ENCODE measurements at regions not wholly inside any gene's neighbourhood (a gene's known extent, or its start where the extent isn't known, plus 50 kb on each side); places are given as distances from the start of the nearest gene placed in this dataset.

DNA sequence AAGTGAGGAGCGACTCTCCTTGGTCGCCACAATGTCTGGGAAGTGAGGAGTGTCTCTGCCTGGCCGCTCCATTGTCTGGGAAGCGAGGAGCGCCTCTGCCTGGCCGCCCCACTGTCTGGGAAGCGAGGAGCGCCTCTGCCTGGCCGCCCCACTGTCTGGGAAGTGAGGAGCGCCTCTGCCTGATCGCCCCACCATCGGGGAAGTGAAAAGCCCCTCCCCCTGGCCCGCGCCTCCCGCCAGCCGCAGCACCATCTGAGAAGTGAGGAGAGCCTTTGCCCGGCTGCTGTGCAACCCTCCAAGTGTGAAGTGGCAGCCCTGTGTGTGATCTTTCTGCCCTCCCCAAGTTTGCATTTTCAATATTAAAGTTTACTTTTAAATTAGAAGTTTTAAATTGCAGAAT lies 95.0 kb upstream of the PPP2R5A start:
- no peak for DNase-seq (ENCODE audit: low spot score)

DNA sequence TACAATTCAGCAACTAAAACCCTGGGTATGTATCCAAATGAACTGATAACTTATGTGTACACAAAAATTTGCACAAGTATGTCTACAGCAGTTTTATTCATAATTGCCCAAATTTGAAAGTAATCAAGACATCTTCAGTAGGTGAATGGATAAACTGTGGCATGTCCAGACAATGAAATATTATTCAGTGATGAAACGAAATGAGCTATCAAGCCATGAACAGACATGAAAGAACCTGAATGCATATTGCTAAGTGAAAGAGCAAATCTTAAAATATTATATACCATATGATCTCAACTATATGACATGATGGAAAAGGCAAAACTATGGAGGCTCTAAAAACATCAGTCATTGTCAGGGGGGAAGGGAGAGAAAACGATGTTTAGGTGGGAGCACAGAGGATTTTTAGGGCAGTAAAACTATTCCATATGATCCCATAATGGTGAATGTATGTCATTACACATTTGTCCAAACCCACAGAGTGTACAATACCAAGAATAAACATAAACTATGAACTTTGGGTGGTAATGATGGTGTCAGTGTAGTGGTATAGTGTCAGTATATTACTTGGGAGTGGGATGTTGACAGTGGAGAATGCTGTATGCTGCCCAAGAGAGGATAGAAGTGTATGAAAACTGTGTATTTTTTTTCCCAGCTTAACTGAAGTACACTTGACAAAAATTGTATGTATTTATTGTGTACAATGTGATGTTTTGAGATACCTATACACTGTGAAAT lies 92.8 kb upstream of the PPP2R5A start:
- DNase-seq (ENCODE audit: low spot score), result no peak

DNA sequence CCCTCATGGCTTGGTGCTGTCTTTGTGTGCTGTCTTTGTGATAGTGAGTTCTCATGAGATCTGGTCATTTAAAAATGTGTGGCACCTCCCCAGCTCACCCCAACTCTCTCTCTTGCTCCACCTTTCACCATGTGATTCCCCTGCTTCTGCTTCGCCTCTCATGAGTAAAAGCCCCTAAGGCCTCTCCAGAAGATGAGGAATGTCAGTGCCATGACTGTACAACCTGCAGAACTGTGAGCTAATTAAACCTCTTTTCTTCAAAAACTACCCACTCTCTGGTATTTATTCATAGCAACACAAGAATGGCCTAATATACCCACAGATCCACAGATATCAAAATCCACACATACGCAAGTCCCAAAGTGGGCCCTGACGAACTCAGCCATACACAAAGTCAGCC lies 88.9 kb upstream of the PPP2R5A start:
- DNase-seq (ENCODE audit: low spot score), result no peak

DNA sequence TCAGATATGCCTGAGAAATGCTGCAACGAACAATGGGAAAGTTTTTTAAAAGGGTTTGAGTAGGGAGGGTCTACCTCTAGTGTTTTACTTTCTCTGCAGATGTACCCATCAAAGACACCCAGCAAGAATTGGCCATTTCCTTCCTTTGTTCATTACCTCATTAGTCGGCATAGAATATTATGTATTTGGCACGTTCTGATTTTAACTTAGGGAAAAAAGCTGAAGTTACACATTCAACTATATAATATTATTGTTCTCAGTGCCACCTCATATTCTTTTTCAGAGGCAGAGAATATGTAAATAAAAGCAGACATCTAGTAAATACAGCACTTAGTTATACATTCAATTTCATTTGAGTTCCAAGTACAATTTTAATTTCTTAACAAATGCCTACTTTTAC lies 83.7 kb upstream of the PPP2R5A start:
- DNase-seq (ENCODE audit: low spot score), result no peak

- DNase-seq (ENCODE audit: low spot score), result peak; percentile 43
Observed at GRCh38 chr1:212203630-212204029, 81.6 kb upstream of the PPP2R5A start.

DNA sequence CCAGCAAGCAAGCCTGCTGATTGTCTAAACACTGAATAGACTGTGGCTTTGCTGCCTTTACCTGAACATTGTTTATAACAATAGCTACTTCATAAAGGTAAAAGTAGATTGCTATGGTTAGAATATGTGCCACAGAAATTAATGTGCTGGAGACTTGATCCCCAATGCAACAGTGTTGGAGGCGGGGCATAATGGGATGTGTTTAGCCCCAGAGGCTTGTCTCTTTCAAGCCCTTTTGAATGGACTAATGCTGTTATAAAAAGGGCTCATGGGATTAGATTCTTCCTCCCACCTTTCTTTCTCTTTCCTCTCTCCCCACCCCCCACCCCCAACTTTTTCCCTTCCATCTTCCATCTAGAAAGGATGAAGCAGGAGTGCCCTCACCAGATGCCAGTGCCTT lies 80.2 kb upstream of the PPP2R5A start:
- no peak for DNase-seq (ENCODE audit: low spot score)

- peak; percentile 45 for DNase-seq (ENCODE audit: low spot score)
Observed at GRCh38 chr1:212205843-212206242, 79.4 kb upstream of the PPP2R5A start.

- no peak for DNase-seq (ENCODE audit: low spot score)
Observed at GRCh38 chr1:212207118-212207517, 78.1 kb upstream of the PPP2R5A start.

DNA sequence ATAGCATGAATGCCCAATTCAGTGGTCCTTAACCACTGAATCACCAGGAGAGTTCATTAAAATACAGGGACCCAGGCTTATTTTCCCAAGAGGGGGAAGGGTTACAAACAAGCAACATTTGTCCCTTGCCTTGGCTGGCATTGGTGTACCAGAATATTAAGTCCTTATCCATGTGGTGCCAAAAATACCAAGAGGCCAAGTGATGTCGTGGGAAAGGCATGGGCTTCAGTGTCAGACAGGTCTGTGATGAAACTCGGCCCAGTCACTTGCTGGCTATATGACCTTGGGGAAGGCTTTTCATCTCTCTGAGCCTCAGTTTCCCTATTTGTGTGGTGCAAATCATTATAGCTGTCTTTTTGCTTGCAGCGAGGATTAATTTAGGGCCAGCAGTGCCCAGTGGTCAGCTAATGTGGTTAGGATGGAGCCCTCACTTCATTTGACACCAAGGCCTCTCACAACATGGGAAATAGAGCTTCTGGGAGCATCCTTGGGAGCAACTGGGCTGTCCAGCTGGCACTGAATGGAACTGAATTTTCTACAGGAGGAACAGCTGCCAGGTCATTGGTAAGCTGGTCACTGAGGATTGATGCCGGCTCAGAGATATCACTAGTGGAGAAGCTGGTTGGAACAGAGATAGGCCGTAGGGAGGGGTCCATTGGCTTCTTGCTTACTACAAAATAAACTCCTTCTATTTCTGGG lies 77.2 kb upstream of the PPP2R5A start:
- DNase-seq (ENCODE audit: low spot score), result peak; percentile 38

DNA sequence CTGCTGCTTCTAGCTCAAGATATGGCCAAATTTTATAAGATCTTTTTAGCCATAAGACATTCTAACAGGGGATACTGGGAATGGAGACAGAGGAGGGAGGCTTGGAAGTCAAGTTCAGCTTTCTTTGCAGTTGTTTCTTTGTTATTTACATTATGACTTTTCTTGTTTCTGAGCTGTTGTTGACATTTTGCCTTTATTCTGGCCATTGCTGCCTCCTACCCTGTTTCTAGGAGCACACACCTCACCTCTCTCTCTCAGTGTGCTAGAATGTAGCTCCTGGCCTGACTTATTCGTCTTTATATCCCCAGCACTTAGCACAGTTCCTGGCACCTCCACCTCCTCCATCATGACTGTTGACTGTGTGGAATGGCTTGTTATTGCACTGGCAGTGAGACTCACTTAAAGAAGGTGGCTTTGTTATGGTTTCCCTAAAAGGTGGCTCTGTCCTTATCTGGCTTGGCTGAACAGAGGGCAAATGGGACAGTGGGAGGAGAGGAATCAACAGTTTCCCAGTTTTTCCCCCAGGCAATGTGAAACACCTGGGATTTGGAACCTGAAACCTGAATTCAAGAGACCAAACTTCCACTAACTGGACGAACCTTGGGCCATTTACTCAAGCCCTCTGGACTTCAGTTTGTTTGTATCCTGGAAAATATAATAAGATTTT lies 76.1 kb upstream of the PPP2R5A start:
- DNase-seq (ENCODE audit: low spot score), result no peak

DNA sequence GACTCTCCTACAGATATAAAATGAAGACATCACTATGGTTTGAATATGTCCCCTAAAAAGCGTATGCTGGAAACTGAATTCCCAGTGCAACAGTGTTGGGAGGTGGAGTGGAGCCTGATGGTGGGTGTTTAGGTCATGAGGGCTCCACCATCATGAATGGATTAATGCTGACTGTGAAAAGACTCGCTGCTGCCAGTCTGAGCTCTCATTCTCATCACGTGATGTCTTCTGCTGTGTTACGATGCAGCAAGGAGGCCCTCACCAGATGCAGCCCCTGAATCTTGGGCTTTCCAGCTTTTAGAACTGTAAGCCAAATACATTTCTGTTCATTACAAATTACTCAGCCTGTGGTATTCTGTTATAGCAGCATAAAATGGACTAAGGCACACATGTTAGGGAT lies 73.8 kb upstream of the PPP2R5A start:
- no peak for DNase-seq (ENCODE audit: low spot score)

DNA sequence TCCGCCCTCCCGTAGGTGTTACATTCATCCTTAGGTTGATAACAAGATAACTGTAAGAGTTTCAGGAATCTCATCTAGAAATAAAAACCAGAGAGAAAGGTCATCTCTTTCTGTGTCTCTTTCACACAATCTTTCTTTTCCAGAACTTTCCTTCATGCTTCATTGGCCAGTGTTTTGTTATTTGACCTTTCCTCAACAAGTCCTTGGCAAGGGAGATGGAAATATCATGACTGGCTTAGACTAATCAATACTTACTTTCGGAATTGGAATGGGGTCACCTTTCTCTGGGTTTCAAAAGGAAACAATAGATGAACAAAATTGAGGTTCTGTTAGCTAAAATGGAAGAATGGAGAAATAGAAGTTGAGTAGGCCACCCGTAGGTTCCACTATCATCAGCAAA lies 72.9 kb upstream of the PPP2R5A start:
- no peak for DNase-seq (ENCODE audit: low spot score)

GRCh38 chr1:212212906-212213305 lies 72.3 kb upstream of the PPP2R5A start:
- no peak for DNase-seq (ENCODE audit: low spot score)

DNA sequence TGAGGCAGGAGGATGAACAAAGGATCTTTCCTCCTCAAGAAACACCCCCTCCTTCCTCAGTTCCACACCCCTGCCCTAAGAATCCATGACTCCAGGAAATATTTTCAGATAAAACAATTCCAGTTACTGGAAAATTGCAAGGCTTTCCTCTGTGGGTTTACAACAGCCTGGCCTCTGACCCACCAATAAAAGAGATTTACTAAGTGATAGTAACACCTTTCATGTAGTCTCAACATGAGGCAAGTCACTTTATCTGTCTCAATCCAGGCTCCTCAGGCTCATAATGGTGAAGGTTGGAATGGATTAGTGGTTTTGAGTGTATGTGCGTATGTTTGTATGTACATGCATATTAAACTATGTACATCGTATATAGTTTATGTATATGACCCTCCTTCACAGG lies 71.4 kb upstream of the PPP2R5A start:
- DNase-seq (ENCODE audit: low spot score), result no peak

GRCh38 chr1:212214325-212214724 lies 70.9 kb upstream of the PPP2R5A start:
- DNase-seq (ENCODE audit: low spot score), result no peak

GRCh38 chr1:212215910-212216309 lies 69.3 kb upstream of the PPP2R5A start:
- DNase-seq (ENCODE audit: low spot score), result no peak

GRCh38 chr1:212217633-212218032 lies 67.6 kb upstream of the PPP2R5A start:
- DNase-seq (ENCODE audit: low spot score), result no peak

GRCh38 chr1:212218065-212218464 lies 67.1 kb upstream of the PPP2R5A start:
- DNase-seq (ENCODE audit: low spot score), result no peak

GRCh38 chr1:212218911-212219310 lies 66.3 kb upstream of the PPP2R5A start:
- DNase-seq (ENCODE audit: low spot score), result no peak

GRCh38 chr1:212219679-212220463 lies 65.3 kb upstream of the PPP2R5A start:
- DNase-seq (ENCODE audit: low spot score), result no peak

DNA sequence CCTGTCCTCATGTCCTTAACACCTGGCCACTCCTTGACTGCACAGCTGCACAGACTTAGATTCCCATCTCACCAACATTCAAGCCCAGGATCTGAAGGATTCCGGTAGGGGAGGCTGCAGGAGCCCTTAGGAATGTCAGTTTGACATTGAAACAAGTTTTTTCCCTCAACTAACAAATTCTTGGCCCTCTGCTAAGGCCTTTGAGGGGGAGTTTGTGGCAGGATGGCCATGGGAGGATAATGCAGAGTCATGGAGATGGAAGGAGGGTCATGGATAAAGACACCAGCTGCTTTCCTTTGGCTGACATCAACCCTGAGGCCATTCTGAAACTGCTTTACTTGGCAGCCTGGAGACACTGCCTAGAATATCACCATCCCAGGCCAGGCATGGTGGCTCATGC lies 63.4 kb upstream of the PPP2R5A start:
- no peak for DNase-seq (ENCODE audit: low spot score)

DNA sequence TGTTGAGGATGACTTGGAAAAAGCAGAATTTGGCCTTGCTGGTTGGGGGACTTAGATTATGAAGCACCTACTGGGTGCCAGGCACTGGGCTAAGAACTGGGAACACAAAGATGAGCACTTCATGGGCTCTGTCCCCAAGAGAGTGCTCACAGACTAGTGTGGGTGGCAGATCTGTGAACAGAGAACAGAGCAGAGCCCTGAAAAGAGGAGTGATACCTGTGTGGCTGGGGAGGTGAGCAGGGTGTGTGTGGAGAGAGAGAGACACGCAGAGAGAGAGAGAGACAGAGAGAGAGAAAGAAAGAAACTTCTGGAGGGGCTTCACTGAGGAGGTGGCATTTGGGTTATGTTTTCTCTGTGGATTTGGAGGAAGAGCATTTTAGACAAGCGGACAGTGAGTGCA lies 61.1 kb upstream of the PPP2R5A start:
- no peak for DNase-seq (ENCODE audit: low spot score)

DNA sequence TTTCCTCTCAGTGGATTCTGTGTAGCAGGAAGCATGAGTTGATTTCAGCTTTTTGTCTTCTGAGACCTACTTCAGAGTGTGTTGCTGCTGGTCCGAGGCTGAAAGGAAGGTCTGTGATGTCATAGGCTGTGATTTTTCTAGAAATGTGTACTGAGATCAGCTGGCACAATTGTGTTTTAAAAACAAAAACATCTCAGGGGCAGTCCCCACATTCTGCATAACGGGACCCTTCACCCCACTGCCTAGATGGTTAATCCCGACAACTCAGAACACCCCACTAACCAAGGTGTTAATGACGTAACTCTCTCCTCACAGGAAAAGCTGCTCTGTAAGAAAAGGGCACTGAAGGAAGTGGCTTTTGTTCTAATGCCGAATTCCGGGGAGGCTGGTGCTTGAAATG lies 59.8 kb upstream of the PPP2R5A start:
- DNase-seq (ENCODE audit: low spot score), result no peak
